ENCODE measurements at regions not wholly inside any gene's neighbourhood (a gene's known extent, or its start where the extent isn't known, plus 50 kb on each side); places are given as distances from the start of the nearest gene placed in this dataset.

GRCh38 chr9:33684831-33685230, 110.5 kb upstream of the PRSS3 start:
- no peak overlapping the region for H3K4me3 ChIP-seq (ENCODE audit: low read depth, poor library complexity, severe bottlenecking)
- DNase-seq (ENCODE audit: low spot score in 2 of 2) = no peak
- intact Hi-C loops (cut with DNase I; ENCODE audit: low total_unique reads) = no loop called here
- TF ChIP-seq CTCF (IDR thresholded peaks at IDR 0.05) = no peak

DNA sequence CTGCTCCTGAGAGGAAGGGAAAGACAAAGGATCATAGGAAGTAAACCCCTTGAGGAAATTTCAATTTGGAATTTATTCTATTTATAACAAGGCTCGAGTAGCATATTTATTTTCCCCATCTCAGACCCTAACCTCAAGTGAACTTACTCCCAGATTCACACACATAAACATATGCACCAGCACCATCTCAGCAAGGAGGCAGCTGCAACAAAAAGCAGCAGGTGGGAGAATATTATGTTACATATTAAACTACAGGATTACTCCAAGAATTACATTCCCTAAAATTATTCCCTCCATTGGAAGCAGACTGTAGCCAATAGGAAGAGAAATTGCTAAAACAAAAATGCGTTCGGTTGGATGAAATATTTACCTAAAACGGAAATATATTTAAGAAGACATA, 108.4 kb upstream of the PRSS3 start:
- 83 to 87% methylated on average over 4 of the region's 4 CpGs for WGBS, 2 donors
- H3K4me3 ChIP-seq (ENCODE audit: low read depth, poor library complexity, severe bottlenecking) = no peak overlapping the region
- intact Hi-C loops (cut with DNase I; ENCODE audit: low total_unique reads) = no loop called here
- DNase-seq (ENCODE audit: low spot score in 2 of 2) = no peak
- TF ChIP-seq CTCF (IDR thresholded peaks at IDR 0.05) = no peak
- no peak for TF ChIP-seq POLR2A (IDR thresholded peaks at IDR 0.05)

DNA sequence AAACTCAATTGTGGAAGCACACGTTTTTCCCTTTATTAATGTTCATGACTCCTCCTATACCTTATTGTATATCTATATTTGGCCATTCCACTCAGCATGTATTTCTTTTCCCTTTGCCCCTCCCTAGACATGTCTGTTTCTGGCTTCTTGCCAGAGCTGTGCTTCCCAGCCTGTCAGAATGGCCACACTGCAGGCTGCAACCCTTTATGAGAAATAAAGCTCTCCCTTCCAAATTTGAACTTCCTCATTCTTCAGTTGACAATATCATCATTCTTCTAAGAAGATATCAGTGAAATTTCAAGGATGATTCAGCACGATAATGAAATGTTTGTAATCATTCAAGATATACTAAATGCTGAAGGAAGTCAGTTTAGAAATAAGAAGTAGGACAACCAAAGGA, 107.6 kb upstream of the PRSS3 start:
- TF ChIP-seq CTCF (IDR thresholded peaks at IDR 0.05) (no peak), POLR2A (IDR thresholded peaks at IDR 0.05) (no peak)
- no peak overlapping the region for H3K4me3 ChIP-seq (ENCODE audit: low read depth, poor library complexity, severe bottlenecking)
- 15 to 23% methylated on average over 2 of the region's 2 CpGs for WGBS, 2 donors
- intact Hi-C loops (cut with DNase I; ENCODE audit: low total_unique reads) = no loop called here
- no peak for DNase-seq (ENCODE audit: low spot score in 2 of 2)

DNA sequence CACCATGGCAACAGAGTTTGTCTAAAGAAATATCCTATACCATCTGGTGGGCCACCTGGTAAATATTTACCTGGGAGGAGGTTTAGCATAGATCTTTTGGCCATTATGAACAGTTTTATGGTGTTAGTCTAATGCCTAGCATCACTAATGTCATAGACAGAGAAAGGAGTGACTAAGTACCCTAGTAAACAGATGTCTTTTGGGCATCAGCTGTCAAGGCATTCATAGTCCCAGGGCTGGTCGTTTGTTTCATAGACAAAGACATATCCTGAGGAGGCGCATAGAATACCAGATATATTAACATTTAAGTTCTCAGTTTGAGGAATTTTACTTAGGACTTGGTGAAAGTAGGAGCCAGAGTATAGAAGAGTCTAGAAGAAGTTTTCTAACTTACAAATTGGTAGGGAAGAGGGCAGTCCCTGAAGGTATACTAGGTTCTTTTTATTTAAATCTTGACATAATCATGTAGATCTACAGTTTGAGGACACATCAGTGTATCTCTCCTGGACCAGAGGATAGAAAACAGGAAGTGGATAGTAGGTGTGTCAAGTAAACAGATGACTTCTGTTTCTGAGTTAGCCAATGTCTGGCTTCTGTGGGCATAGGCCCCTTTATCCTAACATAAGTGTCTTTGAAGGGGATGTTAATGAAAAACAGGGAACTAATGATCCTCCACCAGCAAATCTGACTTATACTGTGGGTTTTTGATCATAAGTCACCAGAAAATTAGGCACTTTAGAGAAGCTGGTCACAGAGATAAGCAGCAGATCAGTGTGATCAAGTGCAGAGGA, 105.0 kb upstream of the PRSS3 start:
- no peak for TF ChIP-seq CTCF (IDR thresholded peaks at IDR 0.05)
- no peak for TF ChIP-seq POLR2A (IDR thresholded peaks at IDR 0.05)
- WGBS, 2 donors = 67 to 70% methylated on average over 2 of the region's 2 CpGs
- H3K4me3 ChIP-seq (ENCODE audit: low read depth, poor library complexity, severe bottlenecking) = no peak overlapping the region
- DNase-seq (ENCODE audit: low spot score in 2 of 2) = no peak
- intact Hi-C loops (cut with DNase I; ENCODE audit: low total_unique reads) = no loop called here

DNA sequence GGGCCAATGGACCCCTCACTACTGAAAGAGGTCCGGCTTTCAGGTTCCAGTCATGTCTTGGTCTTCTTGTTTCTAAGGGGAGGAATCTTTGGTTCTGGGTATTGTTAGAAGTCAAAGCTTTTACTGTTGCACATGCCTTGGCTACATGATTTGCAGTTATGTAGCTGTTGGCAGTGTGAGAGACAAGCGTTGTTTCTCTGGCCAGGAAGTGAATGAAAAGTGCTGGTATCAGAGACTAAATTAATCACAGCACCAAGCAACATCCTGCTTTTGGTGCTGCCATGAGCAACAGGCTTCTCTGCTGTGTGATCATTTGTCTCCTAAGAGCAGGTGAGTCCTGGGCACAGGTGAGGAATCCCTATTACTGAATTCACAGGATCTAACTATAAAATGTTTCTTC, 100.1 kb upstream of the PRSS3 start:
- no peak for TF ChIP-seq POLR2A (IDR thresholded peaks at IDR 0.05)
- no peak for TF ChIP-seq CTCF (IDR thresholded peaks at IDR 0.05)
- no peak overlapping the region for H3K4me3 ChIP-seq (ENCODE audit: low read depth, poor library complexity, severe bottlenecking)
- intact Hi-C loops (cut with DNase I; ENCODE audit: low total_unique reads) = no loop called here
- 68 to 76% methylated on average over 2 of the region's 2 CpGs for WGBS, 2 donors
- no peak for DNase-seq (ENCODE audit: low spot score in 2 of 2)

DNA sequence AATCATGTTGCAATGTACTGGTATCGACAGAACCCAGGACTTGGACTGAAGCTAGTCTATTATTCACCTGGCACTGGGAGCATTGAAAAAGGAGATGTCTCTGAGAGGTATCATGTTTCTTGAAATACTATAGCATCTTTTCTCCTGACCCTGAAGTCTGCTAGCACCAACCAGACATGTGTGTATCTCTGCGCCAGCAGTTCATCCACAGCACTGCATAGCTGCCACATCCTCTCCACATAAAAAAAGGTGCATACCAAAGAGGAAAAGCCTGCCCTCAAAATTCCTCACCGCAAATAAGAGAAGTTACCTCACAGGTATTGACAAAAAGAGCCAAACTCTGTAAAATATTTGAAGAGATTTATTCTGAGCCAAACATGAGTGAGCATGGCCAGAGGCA, 99.5 kb upstream of the PRSS3 start:
- WGBS, 2 donors = 89 to 93% methylated on average over 3 of the region's 3 CpGs
- TF ChIP-seq CTCF (IDR thresholded peaks at IDR 0.05) (no peak), POLR2A (IDR thresholded peaks at IDR 0.05) (no peak)
- DNase-seq (ENCODE audit: low spot score in 2 of 2) = no peak
- no peak overlapping the region for H3K4me3 ChIP-seq (ENCODE audit: low read depth, poor library complexity, severe bottlenecking)
- intact Hi-C loops (cut with DNase I; ENCODE audit: low total_unique reads) = no loop called here
